ENCODE measurements at regions not wholly inside any gene's neighbourhood (a gene's known extent, or its start where the extent isn't known, plus 50 kb on each side); places are given as distances from the start of the nearest gene placed in this dataset.

- Histone ChIP-seq H3K4me2 (ENCODE audit: low read length) (no peak overlapping the region), H3K9me3 (ENCODE audit: control insufficient read depth, insufficient read depth, low read length) (no peaks in the 10 kb centered on the region), H4K20me1 (ENCODE audit: control insufficient read depth, insufficient read depth, low read depth, low read length) (no peaks in the 10 kb centered on the region), H3K9me2 (replicated peaks; ENCODE audit: control insufficient read depth, low read length) (no peaks in the 10 kb centered on the region), H3K27ac (ENCODE audit: low read depth, low read length) (no peak overlapping the region), H3K4me3 (ENCODE audit: low read length) (no peak overlapping the region), H3K27me3 (ENCODE audit: control insufficient read depth, low read length) (no peaks in the 10 kb centered on the region), H3K36me3 (ENCODE audit: control insufficient read depth, low read length) (no peaks in the 10 kb centered on the region), H3F3A (ENCODE audit: control insufficient read depth, insufficient read depth) (no peaks in the 10 kb centered on the region), H3K4me1 (ENCODE audit: control insufficient read depth, low read length) (no peaks in the 10 kb centered on the region), H3K79me2 (ENCODE audit: control insufficient read depth, low read length) (no peaks in the 10 kb centered on the region)
- TF ChIP-seq, protein P1, sequence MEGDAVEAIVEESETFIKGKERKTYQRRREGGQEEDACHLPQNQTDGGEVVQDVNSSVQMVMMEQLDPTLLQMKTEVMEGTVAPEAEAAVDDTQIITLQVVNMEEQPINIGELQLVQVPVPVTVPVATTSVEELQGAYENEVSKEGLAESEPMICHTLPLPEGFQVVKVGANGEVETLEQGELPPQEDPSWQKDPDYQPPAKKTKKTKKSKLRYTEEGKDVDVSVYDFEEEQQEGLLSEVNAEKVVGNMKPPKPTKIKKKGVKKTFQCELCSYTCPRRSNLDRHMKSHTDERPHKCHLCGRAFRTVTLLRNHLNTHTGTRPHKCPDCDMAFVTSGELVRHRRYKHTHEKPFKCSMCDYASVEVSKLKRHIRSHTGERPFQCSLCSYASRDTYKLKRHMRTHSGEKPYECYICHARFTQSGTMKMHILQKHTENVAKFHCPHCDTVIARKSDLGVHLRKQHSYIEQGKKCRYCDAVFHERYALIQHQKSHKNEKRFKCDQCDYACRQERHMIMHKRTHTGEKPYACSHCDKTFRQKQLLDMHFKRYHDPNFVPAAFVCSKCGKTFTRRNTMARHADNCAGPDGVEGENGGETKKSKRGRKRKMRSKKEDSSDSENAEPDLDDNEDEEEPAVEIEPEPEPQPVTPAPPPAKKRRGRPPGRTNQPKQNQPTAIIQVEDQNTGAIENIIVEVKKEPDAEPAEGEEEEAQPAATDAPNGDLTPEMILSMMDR (IDR thresholded peaks at IDR 0.05; ENCODE audit: low read depth, low read length, poor library complexity, severe bottlenecking): no peak
- TF ChIP-seq EZH2phosphoT487 (IDR thresholded peaks at IDR 0.05; ENCODE audit: borderline replicate concordance, low read length): no peak
Observed at GRCh38 chr2:220090050-220090449, 462.6 kb downstream of the SLC4A3 start.

DNA sequence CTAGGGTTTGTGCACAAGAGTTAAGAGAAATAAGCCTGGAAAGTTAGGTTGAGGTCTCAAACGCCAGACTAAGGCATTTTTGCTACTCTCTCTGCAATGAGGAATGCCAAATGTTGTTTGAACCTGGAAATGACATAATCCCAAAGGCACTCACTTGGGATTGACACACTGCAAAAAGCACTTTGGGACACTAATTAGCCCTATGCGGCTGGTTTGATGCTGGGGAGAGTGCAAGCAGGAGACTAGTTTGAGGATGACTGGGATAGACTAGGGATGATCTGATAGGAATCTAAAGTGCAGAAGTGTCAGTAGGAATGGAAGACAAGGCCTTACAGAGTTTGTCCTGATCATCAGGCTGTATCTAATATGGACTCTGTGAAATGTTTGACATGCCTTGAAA is 469.0 kb downstream of the SLC4A3 start:
- no peak overlapping the region for H3K27ac ChIP-seq (ENCODE audit: low read depth, low read length)
- no peaks in the 10 kb centered on the region for H3K27me3 ChIP-seq (ENCODE audit: control insufficient read depth, low read length)
- H3K4me2 ChIP-seq (ENCODE audit: low read length): no peak overlapping the region
- H3K36me3 ChIP-seq (ENCODE audit: control insufficient read depth, low read length): no peaks in the 10 kb centered on the region
- no peaks in the 10 kb centered on the region for H3K4me1 ChIP-seq (ENCODE audit: control insufficient read depth, low read length)
- TF ChIP-seq EZH2phosphoT487 (IDR thresholded peaks at IDR 0.05; ENCODE audit: borderline replicate concordance, low read length): no peak
- TF ChIP-seq, protein P1 (IDR thresholded peaks at IDR 0.05; ENCODE audit: low read depth, low read length, poor library complexity, severe bottlenecking): no peak
- no peak overlapping the region for H3K4me3 ChIP-seq (ENCODE audit: low read length)
- no peaks in the 10 kb centered on the region for H4K20me1 ChIP-seq (ENCODE audit: control insufficient read depth, insufficient read depth, low read depth, low read length)
- no peaks in the 10 kb centered on the region for H3K9me2 ChIP-seq (replicated peaks; ENCODE audit: control insufficient read depth, low read length)
- no peaks in the 10 kb centered on the region for H3F3A ChIP-seq (ENCODE audit: control insufficient read depth, insufficient read depth)
- H3K79me2 ChIP-seq (ENCODE audit: control insufficient read depth, low read length): no peaks in the 10 kb centered on the region
- H3K9me3 ChIP-seq (ENCODE audit: control insufficient read depth, insufficient read depth, low read length): no peaks in the 10 kb centered on the region

GRCh38 chr2:220101980-220102379 is 474.6 kb downstream of the SLC4A3 start:
- H3K36me3 ChIP-seq (ENCODE audit: control insufficient read depth, low read length): no peaks in the 10 kb centered on the region
- no peaks in the 10 kb centered on the region for H3K4me1 ChIP-seq (ENCODE audit: control insufficient read depth, low read length)
- no peak overlapping the region for H3K4me2 ChIP-seq (ENCODE audit: low read length)
- no peak overlapping the region for H3K4me3 ChIP-seq (ENCODE audit: low read length)
- no peak overlapping the region for H3K27ac ChIP-seq (ENCODE audit: low read depth, low read length)
- H3K9me2 ChIP-seq (replicated peaks; ENCODE audit: control insufficient read depth, low read length): no peaks in the 10 kb centered on the region
- no peaks in the 10 kb centered on the region for H3F3A ChIP-seq (ENCODE audit: control insufficient read depth, insufficient read depth)
- no peaks in the 10 kb centered on the region for H4K20me1 ChIP-seq (ENCODE audit: control insufficient read depth, insufficient read depth, low read depth, low read length)
- no peak for TF ChIP-seq EZH2phosphoT487 (IDR thresholded peaks at IDR 0.05; ENCODE audit: borderline replicate concordance, low read length)
- TF ChIP-seq, protein P1 (IDR thresholded peaks at IDR 0.05; ENCODE audit: low read depth, low read length, poor library complexity, severe bottlenecking): no peak
- H3K9me3 ChIP-seq (ENCODE audit: control insufficient read depth, insufficient read depth, low read length): no peaks in the 10 kb centered on the region
- no peaks in the 10 kb centered on the region for H3K79me2 ChIP-seq (ENCODE audit: control insufficient read depth, low read length)
- no peaks in the 10 kb centered on the region for H3K27me3 ChIP-seq (ENCODE audit: control insufficient read depth, low read length)

DNA sequence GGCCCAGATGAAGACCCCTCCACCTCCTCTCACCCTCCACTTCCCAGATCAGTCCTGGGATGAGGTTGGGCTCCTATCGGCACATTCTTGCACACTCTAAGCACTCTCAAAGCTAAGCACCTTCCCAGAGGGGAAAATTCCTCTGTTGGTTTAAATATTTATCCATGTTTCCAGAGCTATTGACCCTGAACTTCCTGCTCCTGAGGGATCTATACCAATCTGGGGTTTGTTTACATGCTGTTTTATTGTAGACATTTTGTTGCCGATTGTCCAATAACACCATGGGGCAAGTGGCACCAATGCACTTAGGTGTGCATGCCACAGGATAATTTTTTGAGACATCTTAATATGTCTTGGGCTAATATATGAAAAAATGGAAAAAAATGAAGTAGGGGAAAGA is 476.2 kb downstream of the SLC4A3 start:
- no peak overlapping the region for H3K4me3 ChIP-seq (ENCODE audit: low read length)
- H3K4me2 ChIP-seq (ENCODE audit: low read length): no peak overlapping the region
- H3K36me3 ChIP-seq (ENCODE audit: control insufficient read depth, low read length): no peaks in the 10 kb centered on the region
- TF ChIP-seq EZH2phosphoT487 (IDR thresholded peaks at IDR 0.05; ENCODE audit: borderline replicate concordance, low read length): no peak
- TF ChIP-seq, protein P1 (IDR thresholded peaks at IDR 0.05; ENCODE audit: low read depth, low read length, poor library complexity, severe bottlenecking): no peak
- no peaks in the 10 kb centered on the region for H3F3A ChIP-seq (ENCODE audit: control insufficient read depth, insufficient read depth)
- H3K4me1 ChIP-seq (ENCODE audit: control insufficient read depth, low read length): no peaks in the 10 kb centered on the region
- no peaks in the 10 kb centered on the region for H3K27me3 ChIP-seq (ENCODE audit: control insufficient read depth, low read length)
- H3K9me2 ChIP-seq (replicated peaks; ENCODE audit: control insufficient read depth, low read length): no peaks in the 10 kb centered on the region
- no peak overlapping the region for H3K27ac ChIP-seq (ENCODE audit: low read depth, low read length)
- H3K79me2 ChIP-seq (ENCODE audit: control insufficient read depth, low read length): no peaks in the 10 kb centered on the region
- no peaks in the 10 kb centered on the region for H3K9me3 ChIP-seq (ENCODE audit: control insufficient read depth, insufficient read depth, low read length)
- no peaks in the 10 kb centered on the region for H4K20me1 ChIP-seq (ENCODE audit: control insufficient read depth, insufficient read depth, low read depth, low read length)
